Cerebellar nuclear complex (tissue), 1 donor: ENCODE measurements at regions not wholly inside any gene's neighbourhood (a gene's known extent, or its start where the extent isn't known, plus 50 kb on each side); places are given as distances from the start of the nearest gene placed in this dataset.

Source experiments
- DNase-seq, 2 experiments: peaks; one replicate each; lab custom pipeline; 2025; lab: John Stamatoyannopoulos, UW

DNA sequence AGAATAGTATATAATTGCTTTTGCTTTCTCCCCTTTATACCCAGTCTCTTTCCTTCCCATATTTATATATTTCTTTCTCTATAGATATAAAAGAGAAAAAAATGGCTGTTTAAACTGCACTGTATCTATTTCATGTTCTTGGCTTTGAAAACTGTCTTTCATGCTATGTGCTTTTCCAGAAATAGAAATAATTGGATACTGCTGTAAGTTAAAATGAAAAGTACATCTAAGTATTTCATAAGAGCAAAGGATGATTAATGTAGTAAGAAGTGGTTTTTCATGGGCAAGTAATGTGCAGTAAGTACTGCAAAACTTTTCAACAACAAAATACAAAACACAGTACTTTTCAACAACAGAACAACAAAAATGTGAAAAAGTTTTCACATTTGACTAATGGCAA, 237.9 kb downstream of the SNCA start:
- no peak for DNase-seq

DNA sequence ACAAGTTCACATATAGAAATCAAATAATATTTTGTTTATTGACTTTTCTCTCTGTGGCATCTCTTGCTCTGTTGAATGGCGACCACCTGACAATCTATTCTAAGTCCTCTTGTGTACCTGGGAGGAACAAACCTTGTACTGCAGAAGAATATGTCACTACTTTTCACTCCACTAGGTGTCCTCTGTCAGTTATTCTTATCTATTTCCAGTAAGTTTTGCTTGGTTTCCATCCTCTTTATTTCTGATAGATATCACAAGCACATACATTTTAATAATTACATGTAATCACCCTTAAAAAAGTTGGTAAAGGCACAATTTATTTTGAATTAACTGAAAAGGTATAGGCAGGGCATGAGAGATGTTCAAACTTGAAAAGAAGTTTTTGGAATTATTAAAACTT, 238.4 kb downstream of the SNCA start:
- DNase-seq, result no peak

GRCh38 chr4:89595125-89595789, 241.7 kb downstream of the SNCA start:
- DNase-seq, result no peak

DNA sequence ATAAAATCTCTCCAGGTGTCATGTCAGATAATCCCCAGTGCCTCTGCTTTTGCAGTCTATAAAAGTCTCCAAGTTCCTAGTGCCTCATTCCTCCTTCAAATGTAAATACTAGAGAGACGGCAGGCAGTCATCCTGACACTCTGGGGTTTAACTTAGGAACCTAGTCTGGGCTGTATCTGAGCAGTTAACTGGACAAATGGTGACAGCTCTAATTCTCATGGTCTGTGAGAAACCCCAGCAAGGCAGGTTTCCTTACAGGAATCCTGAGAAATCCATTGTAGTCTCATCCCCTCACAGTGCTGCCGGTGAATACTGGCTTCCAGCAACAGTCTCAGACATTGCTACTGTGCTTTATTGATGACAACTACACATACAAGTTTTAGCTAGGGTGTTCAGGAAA, 246.8 kb downstream of the SNCA start:
- DNase-seq, result no peak

GRCh38 chr4:89588421-89588820, 248.5 kb downstream of the SNCA start:
- no peak for DNase-seq

GRCh38 chr4:89587364-89587763, 249.6 kb downstream of the SNCA start:
- no peak for DNase-seq

DNA sequence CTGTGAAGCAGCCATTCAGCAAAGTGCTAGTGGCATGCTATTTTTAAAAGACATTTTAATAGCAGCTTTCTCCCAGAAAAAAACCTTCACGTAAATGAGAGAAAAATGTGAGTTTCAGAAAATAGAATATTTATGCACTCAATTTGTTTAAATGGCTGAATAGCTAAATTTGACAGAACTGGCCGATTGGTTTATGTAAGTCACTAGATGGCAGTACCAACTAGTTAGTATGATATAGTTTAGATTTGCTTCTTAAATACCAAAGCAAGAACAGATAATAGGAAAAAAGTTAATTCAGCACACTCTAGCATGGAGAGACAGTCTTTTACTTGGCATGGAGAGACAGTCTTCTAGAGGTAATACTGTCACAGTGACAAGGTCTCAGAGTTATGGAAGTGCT, 250.1 kb downstream of the SNCA start:
- DNase-seq, result no peak

DNA sequence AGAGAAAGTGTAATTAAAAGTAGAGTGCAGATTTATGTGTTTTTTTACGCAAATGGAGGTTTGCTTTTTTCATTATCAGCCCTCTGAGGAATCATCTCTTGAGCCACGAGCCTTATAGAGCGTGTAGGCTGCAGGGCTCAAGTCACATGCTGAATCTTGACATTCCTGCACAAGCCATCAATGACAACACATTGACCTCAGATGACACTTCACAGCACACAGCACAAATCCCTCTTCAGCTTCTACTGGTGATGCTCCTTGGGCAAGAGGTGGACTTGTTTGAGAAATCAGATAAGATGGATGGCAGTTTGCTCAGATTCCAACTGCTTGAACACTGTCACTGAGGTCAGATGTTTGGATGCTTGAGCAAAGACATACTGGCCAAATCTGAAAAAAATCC, 250.6 kb downstream of the SNCA start:
- DNase-seq, result no peak

DNA sequence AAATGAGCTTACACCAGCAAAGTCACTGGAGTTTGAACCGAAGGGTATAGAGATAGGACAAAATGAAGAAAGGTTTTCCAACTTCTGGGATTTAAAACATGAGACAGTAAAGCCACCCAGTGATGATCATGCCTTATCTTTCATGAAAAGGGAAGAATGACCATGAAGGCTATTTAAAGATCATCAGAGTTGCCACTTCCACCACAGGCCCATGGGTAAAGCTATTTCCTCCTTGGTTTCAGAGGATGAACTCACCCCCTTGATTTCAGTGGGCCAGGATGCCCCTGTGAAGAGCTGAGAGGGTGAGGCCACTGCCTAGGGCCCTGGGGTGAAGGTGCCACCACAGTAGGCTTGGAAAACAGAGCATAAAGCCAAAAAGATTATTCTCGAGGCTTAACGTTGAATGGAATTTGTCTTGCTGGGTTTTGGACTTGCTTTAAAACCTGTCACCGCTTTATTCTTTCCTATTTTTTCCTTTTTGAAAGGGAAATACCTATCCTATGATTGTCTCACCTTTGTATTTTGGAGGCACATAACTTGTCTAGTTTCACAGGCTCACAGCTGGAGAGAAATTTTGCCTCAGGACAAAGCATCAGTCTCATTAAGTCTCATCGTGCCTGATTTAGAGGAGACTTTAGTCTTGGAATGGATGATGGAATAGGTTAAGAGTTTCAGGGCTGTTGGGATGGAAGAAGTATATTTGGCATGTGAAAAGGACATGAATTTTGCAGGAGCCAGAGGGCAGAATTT, 254.0 kb downstream of the SNCA start:
- no peak for DNase-seq

DNA sequence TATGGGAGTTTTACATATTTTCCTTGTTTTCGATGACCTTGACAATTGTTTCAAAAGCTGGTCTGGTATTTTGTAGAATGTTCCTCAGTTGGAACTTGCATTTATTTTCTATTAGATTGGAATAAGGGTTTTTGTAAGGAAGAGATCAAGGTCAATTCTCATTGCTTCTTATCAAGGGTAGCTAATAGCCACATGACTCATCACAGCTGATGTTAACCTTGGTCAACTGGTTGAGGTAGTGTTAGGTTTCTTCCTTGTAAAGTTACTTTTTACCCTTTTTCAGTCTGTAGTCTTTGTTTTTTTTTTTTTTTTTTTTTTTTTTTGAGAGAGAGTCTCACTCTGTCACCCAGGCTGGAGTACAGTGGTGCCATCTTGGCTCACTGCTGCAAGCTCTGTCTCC, 257.2 kb downstream of the SNCA start:
- no peak for DNase-seq

GRCh38 chr4:89576246-89576645, 260.7 kb downstream of the SNCA start:
- no peak for DNase-seq

DNA sequence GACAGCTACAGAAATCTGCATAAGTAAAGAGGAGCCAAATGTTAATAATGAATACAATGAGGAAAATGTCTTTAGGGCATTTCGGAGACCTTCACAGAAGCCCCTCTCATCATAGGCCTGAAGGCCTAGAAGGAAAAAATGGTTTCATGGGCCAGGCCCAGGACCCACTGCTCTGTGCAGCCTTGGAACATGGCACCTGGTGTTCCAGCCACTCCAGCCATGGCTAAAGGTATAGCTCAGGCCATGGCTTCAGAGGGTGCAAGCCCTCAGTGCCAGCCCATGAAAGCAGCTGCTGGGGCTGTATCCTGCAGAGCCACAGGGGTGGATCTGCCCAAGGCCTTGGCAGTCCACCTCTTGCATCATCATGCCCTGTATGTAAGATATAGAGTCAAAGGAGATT, 261.1 kb downstream of the SNCA start:
- DNase-seq, result no peak

DNA sequence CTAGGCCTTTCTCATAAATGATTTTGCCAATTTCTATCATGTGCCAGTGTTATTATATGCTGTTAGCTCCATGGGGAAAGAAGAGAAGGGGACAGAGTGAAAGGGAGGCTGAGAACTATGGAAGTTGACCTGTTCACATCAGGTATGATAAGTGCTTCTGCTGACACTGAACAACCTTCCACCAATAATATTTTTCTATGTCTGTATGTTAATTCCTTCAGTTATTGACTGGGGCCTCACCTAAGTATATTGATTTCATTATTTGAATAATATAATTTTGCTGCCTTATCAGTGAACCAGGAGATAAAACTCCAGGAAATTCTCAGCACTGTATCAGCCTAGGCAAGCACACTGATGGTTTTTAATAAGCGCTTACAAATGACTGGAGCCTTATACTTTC, 262.8 kb downstream of the SNCA start:
- no peak for DNase-seq

DNA sequence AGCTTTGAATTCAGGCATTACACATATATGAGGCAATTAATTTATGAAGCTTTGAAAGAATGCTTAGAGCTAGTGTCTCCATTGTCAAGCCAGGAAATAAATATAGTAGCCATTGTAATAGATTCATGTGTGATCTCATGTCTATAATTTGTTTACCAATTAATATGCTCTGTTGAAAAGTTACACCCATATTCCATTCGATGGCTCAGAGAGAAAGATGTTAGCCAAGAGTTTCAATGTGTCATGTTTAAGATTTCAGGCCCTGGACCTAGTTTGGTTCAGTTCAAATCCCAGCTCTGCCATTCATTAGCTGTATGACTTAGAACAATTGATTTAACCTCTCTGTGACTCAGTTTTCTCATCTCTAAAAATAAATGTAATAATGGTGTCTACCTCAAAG, 263.3 kb downstream of the SNCA start:
- no peak for DNase-seq

DNA sequence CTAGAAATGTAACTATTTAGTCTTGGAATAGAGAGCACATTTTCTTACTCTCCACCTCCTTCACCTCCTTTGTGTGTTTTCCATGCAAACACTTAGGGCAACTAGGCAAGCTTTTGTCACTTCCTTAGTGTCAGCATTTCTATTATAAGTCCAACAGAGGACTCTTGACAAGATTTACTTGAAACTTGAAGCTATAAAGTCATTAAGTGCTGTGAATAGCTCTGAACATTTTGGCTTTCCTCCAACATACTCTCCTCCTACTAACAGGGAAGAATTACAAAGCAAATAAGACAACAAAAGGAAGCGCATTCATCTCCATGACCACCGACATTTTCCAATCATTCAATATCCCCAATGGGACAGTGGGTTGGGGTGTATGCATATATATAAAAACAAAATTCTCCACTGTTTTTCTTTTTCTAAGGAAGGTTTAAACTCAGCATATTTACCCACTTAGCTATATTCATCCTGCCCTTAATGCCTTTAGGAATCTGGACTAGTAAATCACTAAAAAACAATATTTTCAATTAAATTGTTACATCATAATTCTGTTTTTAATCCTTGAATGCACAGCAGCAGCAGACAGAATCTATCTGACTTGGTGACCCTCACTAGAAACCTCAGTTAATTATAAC, 264.6 kb downstream of the SNCA start:
- DNase-seq, result no peak

GRCh38 chr4:89570931-89571330, 263.3 kb upstream of the GPRIN3 start:
- no peak for DNase-seq

DNA sequence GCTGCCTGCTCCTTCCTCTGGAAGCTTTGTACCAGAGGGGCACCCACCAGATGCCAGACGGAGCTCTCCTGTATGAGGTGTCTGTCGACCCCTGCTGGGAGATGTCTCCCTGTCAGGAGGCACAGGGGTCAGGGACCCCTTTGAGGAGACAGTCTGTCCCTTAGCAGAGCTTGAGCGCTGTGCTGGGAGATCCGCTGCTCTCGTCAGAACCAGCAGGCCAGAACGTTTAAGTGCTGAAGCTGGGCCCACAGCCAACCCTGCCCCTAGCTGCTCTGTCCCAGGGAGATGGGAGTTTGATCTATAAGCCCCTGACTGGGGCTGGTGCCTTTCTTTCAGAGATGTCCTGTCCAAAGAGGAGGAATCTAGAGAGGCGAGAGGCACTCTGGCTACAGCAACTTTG, 260.3 kb upstream of the GPRIN3 start:
- DNase-seq, result no peak

DNA sequence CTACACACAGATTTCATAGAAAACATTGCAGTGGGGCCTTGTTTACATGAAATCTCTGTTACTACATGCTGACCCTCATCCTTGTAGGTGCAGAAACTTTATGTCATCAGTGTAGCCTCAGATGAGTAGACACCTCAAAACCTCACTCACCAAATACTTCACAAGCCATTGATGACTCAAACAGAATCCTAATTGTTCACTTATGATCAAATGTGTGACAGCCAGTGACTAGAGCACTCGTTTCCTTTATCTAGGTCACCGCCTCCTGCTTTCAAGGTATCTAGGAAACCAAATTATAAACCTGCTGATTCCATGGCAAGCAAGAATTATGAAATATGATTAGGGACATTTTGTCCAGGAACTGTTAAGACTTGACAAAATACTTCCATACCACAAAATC, 255.8 kb upstream of the GPRIN3 start:
- no peak for DNase-seq

DNA sequence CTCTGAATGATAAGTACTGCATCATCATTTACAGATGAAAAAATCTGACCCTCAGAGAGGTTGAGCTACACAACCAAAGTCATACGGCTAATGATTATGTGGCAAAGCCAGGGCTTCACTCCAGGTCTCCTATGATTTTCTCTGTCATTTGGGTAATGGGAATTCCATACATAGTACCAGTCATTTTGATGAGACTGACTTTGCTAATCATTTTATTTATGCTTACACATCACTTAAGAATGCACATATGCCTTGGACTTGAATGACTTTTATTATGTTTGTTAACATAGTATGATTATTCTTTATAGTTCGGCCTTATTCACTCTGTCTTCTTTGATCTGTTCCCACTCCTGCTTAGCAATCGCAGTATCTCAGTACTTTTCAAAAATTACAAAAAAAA, 255.1 kb upstream of the GPRIN3 start:
- DNase-seq, result no peak

- no peak for DNase-seq
These were observed 253.4 kb upstream of the GPRIN3 start for GRCh38 chr4:89561048-89561447.

- DNase-seq, result no peak
These were observed 250.5 kb upstream of the GPRIN3 start for GRCh38 chr4:89558147-89558546.

GRCh38 chr4:89556601-89557305, 249.2 kb upstream of the GPRIN3 start:
- DNase-seq, result no peak

DNA sequence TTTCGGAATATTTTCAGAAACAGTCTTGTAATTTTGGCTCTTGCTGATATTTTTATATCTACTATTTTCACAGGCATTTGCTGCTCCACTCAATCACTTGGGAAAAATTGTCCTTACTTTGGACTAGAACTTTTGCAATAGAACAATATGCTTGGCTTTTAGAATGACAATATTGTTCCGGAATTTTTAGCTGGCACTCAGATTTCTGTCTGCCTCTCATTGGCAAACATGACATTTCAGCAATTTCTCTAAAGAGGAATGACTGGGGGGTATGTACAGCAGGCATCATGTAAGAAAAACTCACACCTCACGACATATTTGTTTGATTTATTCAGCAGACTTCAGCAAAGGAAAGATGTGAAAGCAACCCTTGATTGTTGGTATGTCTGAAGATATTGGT, 243.6 kb upstream of the GPRIN3 start:
- DNase-seq, result no peak
